Inflammatory macrophage treated with lipopolysaccharide for 4 hours (primary cell): ENCODE measurements at regions not wholly inside any gene's neighbourhood (a gene's known extent, or its start where the extent isn't known, plus 50 kb on each side); places are given as distances from the start of the nearest gene placed in this dataset.
"Not testable (repeated sequence)": the region's sequence is repeated elsewhere in the genome, so short reads cannot be mapped to it uniquely, and the experiment has no call there.

Source experiments
- DNase-seq: peaks from one replicate; pipeline ENCODE4 v3.0.0-alpha.2; 2020

DNA sequence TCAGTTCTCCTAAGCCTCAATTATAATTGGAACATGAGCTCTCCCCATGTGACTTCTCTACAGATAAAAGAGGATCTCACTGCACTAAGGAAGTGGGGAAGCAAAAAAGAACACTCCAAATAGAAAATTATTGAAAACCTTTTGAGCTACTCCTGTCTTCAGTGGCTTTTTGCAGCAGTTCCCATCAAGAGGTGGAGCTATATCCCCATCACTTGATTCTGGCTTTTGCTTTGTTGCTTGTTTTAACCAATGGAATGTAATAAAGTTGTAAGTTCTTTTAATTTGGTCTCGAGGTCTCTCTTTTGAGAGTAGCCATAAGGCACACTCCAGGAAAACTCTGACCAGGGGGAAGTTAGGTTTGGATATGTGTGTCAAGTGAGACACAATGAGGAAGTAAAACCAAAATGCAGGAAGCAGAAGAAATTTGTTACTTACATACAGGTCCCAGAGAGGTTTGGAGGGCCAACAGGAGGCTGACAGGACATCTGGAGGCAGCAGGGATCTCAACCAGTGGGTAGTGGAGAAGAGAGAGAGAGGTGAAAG lies 569.4 kb downstream of the HTR7 start:
- DNase-seq: peak; percentile 6

DNA sequence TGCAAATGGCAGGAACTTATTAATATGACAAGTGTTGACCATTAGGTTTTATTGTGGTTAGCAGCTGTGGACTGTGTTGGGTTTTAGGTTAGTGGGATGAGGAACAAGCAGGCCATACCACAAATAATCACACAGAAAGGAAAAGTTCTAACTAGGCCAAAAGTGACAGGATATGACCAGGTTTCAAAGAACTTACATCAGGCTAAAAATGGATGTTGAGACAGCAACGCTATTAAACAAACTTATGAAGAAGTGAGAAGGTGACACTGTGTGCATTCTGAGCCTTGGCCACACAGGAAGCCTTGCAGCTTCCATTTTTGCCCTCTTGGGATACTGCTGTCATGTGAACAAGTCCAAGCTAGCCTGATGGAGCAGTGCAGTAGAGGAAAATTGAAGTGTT lies 568.8 kb downstream of the HTR7 start:
- DNase-seq: no peak

DNA sequence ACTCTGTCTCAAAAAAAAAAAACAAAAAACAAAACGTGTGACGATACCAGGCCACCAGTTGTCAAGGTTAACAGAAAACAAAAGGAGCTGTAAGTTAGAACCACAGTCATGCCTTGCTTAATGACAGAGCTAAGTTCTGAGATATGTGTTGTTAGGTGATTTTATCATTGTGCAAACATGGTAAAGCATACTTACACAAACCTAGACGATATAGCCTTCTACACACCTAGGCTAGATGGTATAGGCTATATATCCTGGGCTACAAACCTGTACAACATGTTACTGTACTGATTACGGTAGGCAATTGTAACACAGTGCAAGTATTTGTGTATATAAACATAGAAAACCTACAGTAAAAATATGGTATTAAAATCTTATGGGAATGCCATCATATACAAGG lies 564.2 kb downstream of the HTR7 start:
- no peak for DNase-seq

DNA sequence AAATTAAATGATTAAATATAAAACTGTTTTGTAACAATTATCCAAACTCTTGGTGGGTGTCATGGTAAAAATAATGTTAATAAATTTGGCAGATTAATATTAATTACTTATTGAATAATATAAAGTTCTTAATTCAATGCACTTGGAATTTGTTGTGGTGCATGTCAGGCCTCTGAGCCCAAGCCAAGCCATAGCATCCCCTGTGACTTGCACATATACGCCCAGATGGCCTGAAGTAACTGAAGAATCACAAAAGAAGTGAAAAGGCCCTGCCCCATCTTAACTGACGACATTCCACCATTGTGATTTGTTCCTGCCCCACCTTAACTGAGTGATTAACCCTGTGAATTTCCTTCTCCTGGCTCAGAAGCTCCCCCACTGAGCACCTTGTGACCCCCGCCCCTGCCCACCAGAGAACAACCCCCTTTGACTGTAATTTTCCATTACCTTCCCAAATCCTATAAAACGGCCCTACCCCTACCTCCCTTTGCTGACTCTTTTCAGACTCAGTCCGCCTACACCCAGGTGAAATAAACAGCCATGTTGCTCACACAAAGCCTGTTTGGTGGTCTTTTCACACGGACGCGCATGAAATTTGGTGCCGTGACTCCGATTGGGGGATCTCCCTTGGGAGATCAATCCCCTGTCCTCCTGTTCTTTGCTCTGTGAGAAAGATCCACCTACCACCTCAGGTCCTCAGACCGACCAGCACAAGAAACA lies 562.9 kb downstream of the HTR7 start:
- DNase-seq: not testable (repeated sequence)

DNA sequence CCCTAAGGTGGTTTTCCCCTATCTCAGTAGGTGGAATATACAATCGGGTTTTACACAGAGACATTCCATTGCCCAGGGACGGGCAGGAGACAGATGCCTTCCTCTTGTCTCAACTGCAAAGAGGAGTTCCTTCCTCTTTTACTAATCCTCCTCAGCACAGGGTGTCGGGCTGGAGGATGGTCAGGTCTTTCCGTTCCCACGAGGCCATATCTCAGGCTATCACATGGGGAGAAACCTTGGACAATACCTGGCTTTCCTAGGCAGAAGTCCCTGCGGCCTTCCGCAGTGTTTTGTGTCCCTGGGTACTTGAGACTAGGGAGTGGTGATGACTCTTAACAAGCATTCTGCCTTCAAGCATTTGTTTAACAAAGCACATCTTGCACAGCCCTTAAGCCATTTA lies 555.8 kb downstream of the HTR7 start:
- not testable (repeated sequence) for DNase-seq

DNA sequence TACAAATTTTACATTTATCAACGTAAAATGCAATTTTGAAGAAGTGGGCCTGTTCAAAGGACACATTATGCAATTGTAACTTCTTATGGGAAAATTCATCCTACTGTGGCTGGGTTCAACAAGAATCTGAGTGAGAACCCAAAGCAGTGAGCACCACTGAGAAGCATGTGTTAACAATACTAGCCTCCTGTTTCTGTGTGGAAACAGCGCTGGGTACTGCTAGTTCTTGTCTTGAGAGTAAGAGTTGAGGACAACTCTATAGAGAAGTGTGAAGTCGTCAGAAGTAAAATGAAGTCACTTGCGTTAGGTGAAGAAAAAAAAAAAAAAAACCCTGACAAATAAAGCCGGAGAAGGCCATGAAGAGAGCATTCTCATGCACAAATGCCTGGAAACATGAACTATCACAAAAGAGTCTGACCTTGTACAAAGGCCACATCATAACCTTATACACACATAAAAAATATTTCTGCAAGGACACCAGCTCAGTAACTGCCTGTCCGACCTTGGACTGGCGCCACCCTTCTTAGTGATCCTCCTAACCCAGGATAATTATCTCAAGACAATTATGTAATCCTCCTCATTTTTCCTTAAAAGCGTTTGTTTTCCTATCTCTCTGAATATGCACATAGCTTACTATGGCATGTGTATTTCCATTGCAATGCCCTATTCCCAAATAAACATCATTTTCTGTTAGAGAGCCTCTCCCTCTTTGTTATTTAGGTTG lies 554.9 kb downstream of the HTR7 start:
- no peak for DNase-seq

DNA sequence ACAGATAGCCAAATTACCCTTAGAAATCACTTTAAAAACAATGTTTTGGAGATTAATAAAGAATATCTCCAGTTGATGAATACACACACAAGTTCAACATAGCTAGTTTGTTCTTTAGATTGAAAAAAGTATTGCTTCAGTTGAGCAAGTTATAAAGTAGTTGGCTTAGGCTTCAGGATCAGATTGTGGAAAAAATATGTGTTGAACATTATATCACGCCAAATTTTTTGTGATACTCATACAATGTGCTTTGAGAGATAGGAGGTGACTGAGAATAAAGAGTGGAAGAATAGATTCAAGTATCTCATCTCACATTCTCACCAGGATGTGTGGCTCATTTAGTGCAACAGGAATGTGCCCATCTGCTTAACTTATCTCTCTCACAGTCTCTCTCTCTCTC lies 553.3 kb downstream of the HTR7 start:
- no peak for DNase-seq

DNA sequence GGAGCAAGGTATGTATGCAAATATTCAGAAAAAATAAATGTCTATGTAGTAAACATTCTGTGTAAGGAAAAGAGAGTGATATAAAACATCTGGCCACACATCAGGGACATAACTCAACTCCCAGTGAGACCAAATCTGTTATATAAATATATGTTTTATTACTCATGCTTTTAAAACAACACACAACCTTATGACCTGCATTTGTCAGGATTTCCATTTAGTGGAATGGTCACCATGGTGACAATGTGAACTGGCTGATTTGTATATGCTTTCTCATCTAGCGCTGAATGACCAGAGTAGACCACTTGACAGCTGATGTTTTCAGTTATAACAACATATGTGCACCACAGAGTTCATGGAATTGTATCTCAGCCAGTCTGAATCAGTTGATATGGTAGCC lies 551.7 kb downstream of the HTR7 start:
- DNase-seq: no peak

DNA sequence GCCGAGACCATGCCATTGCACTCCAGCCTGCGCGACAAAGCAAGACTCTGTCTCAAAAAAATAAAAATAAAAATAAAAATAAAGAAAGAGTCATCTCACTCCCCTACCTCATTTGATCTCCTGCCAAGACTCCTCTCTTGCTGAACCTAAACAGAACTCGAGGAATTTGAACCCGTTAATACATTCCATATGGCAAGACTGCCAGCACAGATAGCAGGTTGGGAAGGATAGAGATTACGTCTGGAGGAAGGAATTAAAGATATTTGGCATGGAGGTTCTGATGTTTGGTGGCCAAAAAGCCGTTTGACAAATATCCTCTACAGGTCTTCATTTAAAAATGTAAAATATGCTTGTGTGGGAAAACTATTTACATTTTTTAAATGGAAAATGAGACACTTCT lies 549.6 kb downstream of the HTR7 start:
- no peak for DNase-seq

DNA sequence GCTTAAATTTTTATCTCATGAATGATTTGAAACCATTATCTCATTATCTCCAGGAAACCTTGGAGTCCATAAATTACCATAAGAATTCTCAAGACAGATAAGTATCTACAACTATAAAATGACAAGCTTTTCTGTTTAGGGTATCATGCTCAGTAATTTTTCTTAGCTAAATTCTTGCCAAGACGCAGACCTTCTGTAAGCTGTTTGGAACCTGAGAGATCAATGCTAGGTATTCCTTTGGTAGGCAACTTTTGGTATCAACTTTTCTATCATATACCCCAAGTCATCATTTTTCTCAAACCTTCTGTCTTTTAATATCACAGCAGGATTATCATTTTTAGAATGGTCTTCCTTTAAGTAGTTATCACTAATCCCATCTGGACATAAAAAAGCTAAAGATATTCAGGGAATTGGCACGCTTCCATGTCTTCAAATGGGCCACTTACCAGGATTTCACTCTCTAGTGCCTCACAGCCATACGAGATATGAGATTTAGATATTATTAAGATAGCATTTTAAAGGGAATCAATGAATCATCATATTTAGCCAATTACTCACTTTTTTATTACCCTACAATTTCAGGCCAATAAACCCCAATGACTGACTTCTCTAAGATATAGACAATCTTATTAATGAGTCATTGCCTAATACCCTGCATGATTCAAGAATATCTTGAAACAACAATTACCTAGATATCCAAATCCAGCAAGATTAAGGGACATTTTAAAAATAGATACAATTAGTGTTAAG lies 544.1 kb downstream of the HTR7 start:
- no peak for DNase-seq

DNA sequence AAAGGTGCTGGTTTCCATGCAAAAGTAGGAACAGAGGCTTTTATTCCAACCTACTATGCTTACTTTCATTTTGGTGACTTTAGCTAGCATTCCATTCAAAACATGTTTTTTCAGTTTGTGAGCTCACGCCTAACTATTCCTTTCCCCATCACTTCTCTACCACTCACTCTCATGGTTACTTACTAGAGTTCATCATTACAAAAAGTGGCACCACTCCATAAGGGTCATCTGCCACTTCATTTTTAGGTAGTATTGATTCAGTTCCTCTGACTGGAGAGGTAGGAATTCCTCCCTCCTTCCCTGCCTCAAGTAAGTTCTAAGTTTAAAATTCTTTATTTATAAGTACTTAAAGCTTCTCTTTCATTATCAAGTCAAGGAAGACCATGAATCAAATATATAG lies 543.1 kb downstream of the HTR7 start:
- no peak for DNase-seq

DNA sequence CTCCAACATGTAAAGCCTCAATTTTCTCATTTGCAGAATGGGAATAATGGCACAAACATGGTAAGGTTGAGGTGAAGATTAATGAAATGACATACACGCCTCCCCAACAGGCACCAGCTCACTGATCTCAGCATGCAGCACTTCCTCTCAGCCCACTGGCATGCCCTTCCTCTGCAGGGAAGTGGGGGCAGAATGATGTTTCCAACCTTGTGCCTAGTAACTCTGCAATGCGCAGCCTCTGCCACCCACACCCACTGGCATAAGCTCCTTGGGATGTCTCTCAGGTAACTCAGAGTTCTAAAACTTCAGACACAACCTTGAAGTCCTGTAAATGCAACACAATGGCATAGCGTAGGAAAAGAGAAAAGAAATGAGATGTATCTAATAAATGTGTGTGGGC lies 540.7 kb downstream of the HTR7 start:
- DNase-seq: no peak

DNA sequence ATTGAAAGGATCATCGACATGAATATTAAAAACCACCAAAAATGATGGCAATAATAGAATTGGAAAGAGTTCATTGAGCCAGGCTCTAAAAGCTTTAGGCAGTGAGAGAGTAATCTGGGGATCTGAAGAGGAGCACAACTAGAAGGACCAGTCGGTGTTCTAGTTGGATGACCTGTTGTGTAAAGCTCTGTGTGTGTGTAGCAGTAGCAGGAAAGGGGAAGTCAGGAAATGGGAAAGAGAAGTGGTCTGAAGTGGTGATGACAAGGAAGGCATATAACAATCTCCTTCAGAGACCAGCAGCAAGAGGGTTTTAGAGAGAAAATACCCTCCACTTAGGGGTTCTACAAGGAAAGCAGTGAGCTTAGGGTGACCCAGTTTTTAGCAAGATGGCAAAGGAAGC lies 539.2 kb downstream of the HTR7 start:
- DNase-seq: no peak

DNA sequence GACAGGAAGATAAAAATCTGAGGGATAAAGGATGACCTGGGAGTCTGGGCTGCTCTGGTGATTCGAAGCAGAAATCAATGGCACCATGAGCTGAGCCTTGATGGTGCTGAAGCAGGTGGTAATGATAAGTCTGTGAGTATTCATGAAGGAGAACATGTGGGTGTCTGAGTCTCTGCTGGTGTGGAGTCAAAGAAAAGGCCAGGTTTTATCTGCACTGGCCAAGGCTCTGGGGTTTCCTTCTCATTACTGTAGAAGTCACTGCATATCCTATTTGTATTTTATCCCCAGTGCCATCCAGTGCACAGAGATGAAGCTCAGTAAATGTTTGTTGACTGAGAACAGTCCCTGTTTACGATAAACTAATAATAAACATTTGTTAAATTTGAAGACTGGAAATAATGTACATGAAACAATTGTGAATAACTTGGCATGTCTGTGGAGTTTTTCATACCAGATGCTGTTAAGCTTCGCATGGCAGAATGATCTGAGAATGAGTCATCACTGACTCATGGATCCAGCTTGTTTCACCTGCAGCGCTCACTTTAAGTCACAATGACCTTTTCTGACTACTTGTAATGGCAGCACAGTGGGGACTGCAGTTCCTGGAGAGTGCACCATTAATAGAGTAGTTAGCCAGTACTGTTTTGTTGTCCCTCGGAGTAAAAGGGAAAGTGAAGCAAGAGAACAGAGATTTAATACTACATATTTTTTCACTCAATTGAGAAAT lies 538.5 kb downstream of the HTR7 start:
- DNase-seq: no peak

DNA sequence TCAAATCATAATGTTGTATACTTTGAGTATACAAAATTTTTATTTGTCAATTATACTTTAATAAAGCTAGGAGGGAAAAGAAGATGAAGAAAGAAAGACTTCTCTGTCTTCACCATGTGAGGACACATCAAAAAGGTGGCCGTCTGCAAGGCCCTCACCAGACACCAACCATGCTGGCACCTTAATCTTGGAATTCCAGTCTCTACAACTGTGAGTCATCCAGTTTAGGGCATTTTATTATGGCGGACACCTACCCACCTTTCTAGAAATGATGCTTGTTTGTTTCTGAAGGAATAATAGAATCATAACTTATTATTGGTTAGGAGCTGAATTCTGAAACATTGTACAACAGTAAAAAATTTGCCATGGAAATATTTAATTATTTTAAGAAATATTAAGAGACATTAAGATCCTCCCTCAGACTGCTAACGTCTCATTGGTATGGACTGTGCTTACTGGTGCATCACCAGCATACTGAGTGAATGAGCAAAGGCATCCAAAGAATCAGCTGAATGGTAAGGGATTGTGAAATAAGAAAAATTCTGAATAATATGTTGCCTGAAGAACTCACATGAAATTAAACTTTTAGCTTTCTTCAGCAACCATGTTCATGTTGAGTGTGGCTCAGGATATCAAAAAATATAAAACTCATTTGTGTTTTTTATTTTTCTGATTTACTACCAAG lies 536.6 kb downstream of the HTR7 start:
- DNase-seq: no peak

DNA sequence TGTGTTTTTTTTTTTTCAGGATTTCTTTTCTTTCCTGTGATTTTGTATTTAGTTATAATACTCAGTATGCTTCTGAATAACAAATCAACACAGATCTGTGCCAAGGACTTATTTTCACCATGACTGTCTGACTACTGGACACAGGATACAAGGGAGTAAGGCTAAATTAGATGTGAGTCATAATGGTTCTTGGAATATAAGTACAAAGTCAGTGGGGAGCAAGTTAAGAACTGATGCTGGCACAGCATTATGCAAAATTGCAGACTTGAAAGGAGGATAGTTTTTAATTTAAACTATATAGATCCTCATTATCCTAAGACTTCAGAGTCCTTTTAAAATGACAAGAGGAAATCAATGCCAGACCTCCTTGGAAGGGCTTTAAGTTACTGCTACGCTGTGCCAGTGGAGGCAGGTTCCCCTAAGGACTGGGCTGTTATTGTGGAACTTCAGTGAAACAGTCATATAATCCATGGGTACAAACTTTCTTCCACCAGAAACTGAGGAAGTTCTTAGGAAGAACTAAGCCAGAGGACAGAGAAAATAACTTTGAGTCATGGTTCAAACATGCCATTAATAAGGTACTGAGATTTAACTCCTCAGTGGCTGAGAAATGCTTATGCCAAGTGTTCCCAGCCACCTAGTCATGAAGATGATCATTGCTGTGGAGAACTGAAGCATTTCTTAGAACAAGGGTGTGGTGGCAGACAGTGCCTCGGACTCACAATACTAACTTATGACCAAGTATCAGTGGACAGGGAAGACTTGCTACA lies 531.2 kb downstream of the HTR7 start:
- no peak for DNase-seq

DNA sequence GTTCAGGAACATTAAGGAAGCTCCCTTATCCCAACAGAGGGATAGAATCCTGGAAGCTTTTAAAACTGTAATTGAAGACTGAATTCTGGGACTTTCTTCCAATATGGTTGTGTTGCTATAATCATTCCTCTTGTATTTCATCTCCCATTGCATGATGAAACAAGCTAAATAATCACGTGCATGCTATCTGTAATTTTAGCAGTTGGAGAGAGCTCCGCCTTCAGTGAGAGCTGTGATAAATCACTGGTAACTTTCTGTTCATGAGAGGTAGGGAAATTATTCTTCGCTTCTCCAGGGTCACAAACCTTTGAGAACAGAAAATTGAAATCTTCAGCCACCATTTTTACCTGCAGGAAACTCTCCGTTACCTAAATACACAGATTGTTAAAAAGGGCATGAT lies 530.2 kb downstream of the HTR7 start:
- DNase-seq: no peak

DNA sequence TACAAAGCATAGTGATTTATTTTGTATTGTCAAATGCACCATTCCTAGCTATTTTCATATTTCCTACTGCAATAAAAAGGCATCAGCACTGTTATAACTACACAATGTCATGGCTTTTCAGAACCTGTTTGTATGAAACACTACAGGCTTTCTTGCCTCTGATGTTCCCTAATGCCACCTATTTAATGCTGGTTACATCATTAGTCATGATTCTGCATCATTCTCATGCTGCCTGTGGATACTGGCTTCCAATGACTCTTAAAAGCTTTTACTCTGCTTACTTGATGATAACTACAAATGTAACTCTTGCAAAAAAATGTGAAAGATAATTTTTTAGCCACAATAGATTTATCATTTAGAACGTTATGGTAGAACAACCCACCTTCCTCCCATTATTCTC lies 529.4 kb downstream of the HTR7 start:
- no peak for DNase-seq

DNA sequence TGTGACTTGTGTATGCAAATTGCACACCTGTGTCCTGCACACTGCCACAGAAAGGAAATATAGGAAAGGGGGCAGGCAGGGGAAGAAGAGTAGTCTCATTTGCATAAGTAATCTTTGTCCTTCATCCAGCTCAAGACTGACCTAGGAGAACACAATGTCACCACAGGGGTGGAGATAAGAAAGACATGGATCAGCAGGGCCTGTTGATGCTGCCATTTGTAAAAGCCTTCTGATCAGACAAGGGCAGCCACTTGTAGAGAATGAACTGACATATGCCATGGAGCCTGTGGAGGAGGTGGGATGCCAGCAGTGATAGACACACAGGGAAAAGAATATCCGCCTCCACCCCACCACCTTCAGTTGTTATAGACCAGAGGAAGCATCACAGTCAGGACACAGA lies 528.9 kb downstream of the HTR7 start:
- DNase-seq: no peak

DNA sequence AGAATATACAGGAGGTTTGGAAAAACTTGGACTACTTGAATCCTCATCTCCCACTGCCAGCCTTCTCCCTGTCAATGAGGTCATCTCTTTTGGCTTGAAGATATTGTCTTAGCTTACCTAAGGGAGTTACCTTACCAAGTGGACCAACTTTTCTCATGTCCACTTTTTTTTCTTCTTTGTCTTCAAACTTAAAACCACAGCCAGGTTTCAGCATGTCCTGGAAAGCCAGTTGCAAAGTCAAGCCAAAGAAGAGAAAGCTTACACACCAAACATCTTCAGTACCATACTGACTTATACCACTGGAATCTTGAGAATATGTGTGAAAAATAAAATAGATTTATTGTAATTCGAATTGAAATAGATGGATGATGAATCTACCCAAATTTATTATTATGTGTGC lies 520.5 kb downstream of the HTR7 start:
- DNase-seq: no peak

DNA sequence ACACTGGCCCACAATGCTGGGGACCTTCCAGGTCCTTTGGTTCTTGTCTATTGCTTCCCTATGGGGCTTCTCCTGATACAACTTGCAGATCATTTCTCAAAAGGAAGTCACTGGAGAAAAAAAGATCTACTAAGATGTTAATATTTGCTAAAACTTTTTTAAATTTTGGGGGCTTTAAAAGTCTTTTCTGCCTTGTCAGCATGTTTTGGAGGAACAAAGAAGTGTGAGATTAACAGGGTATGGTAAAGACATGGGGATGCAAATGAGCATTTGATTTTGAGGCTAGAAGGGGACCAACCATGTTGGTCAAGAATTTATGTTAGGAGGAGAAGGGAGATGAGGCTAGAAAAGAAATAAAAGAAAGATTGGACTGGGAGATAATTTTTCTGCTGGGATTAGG lies 515.4 kb downstream of the HTR7 start:
- DNase-seq: no peak

DNA sequence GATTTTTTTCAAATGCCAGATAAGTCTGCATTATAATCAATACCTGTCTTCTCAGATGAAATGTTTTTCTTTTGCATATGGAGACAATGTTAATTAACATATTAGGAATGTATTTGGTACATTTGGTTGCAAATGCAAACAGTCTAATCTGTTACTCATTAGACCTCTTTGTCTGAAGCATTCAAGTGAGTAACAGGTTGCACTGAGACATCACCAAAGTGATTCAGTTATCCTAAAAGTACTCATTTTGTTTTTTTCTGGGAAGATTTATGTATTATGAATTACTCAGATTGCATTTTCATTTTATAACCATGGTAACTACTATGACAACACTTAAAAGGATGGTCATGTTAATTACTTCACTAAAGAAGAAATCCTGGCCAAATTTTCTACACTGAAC lies 513.6 kb downstream of the HTR7 start:
- no peak for DNase-seq
